ES-I3 (cell line): ENCODE measurements at regions not wholly inside any gene's neighbourhood (a gene's known extent, or its start where the extent isn't known, plus 50 kb on each side); places are given as distances from the start of the nearest gene placed in this dataset.

Experiments used
- H3K36me3 ChIP-seq: 2 replicates; pipeline ENCODE4 v1.6.1; 2013; ENCODE audit warnings: mild to moderate bottlenecking, low read length, control low read depth, moderate library complexity; ENCODE audit not compliant: insufficient read depth
- H3K4me1 ChIP-seq: 2 replicates; pipeline ENCODE4 v1.6.1; 2013; ENCODE audit warnings: mild to moderate bottlenecking, control low read depth, low read length; ENCODE audit not compliant: insufficient read depth
- H3K9ac ChIP-seq: 2 replicates; pipeline ENCODE4 v1.6.1; 2013; ENCODE audit warnings: low read depth, mild to moderate bottlenecking, low read length, moderate library complexity
- H3K9me3 ChIP-seq: 2 replicates; pipeline ENCODE4 v1.6.1; 2013; ENCODE audit warnings: mild to moderate bottlenecking, low read length, moderate library complexity; ENCODE audit not compliant: control insufficient read depth, insufficient read depth

DNA sequence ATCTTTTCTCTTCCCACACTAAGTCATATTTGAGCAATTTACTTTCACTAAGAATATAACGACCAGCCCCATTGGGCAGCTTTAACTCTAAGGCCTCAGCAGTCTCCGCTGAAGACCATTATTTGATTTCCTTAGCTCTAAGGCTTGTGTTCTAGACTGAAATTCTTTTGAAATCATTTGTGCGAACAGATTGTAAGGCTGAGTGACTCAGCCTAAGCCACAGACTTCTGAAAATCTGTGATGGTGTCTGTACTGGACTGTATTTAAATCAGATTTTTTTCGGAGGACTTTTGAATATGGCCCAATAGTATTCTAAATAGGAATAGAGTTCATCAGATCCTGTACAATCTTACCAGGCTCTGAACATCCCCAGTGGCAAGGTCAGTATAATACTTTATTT lies 150.3 kb upstream of the TECRL start:
- H3K9ac ChIP-seq, result no peak overlapping the region
- no peaks in the 10 kb centered on the region for H3K36me3 ChIP-seq
- peaks cover 3% of the 10 kb centered on the region; the same call in 1 of the 2 replicates for H3K9me3 ChIP-seq
- no peaks in the 10 kb centered on the region for H3K4me1 ChIP-seq

GRCh38 chr4:64551125-64551524 lies 141.9 kb upstream of the TECRL start:
- H3K9ac ChIP-seq, result no peak overlapping the region
- no peaks in the 10 kb centered on the region for H3K36me3 ChIP-seq
- no peaks in the 10 kb centered on the region for H3K9me3 ChIP-seq
- no peaks in the 10 kb centered on the region for H3K4me1 ChIP-seq

DNA sequence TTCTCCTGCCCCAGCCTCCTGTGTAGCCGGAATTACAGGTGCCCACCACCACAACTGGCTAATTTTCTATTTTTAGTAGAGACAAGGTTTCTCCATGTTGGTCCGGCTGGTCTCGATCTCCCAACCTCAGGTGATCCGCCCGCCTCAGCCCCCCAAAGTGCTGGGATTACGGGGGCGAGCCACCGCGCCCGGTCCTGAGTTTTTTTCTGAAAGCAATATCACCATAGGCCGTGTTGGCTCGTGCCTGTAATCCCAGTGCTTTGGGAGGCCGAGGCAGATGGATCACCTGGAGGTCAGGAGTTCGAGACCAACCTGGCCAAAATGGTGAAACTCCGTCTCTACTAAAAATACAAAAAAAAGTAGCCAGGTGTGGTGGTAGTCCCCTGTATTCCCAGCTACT lies 136.3 kb upstream of the TECRL start:
- H3K9me3 ChIP-seq, result no peaks in the 10 kb centered on the region

DNA sequence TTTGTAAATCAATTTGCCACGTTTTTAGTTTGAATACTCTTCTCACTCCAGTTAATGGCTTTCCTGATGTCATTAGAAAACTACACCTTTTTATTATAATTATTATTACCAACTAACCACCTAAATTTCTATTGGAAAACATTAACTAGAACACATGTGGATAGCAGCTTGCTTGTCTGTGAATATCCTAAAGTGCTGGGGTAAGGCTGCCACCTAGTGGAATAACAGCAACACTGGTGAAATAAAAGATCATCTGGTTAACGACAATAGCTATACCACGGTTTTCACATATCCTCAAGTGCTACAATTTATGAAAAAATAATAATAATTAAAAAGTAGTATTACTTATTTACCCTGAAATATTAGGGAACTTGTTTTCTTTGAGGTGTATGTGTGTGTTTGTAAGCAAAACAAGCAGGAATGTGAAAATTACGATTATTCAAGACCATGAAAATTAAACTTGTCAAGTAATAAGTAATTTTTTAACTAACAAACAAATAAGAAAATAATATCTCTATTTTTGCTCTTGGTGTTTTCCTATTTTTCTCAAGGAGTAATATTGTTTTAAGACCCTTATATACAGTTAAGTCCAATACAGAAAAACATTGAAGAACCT lies 130.1 kb upstream of the TECRL start:
- H3K4me1 ChIP-seq, result no peaks in the 10 kb centered on the region

More for the DNA sequence above, 136.3 kb upstream of the TECRL start:
- H3K4me1 ChIP-seq, result no peaks in the 10 kb centered on the region
- H3K9ac ChIP-seq, result no peak overlapping the region
- no peaks in the 10 kb centered on the region for H3K36me3 ChIP-seq

DNA sequence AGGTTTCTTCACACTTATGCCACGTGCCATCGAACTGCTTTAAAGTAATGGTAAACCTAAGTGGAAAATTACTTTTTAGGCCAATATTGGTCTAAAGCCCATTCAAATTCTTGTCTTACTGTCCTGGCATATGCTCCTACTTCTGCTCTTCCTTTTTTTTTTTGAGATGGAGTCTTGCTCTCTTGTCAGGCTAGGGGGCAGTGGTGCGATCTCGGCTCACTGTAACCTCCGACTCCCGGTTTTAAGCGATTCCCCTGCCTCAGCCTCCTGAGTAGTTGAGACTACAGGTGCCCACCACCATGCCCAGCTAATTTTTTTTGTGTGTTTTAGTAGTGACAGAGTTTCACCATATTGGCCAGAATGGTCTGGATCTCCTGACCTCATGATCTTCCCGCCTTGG lies 129.0 kb upstream of the TECRL start:
- no peaks in the 10 kb centered on the region for H3K9me3 ChIP-seq
- H3K36me3 ChIP-seq, result no peaks in the 10 kb centered on the region
- no peak overlapping the region for H3K9ac ChIP-seq
- no peaks in the 10 kb centered on the region for H3K4me1 ChIP-seq

More for the DNA sequence above, 130.1 kb upstream of the TECRL start:
- Histone ChIP-seq H3K9ac (no peak overlapping the region), H3K9me3 (no peaks in the 10 kb centered on the region), H3K36me3 (no peaks in the 10 kb centered on the region)

GRCh38 chr4:64533637-64534036 lies 124.4 kb upstream of the TECRL start:
- H3K9me3 ChIP-seq, result no peaks in the 10 kb centered on the region
- no peaks in the 10 kb centered on the region for H3K4me1 ChIP-seq
- H3K36me3 ChIP-seq, result no peaks in the 10 kb centered on the region
- no peak overlapping the region for H3K9ac ChIP-seq

DNA sequence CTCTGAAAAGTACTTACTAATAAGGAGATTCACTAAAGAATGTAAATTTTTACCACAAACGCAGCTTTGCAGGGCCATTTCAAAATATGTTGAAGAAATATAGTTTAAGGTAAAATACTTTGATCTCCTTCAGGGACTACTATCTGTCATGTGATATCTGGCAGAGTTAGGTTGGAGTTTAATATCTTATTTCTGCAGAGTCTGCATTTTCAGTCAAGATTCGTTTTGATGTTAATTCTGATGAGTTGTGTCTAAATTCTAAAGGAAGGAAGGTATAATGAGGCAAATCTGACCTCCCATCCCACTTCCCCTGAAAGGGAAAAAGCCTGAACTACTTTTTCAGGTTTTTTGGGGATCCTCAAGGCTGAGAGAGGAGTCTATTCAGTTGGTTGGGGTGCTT lies 123.9 kb upstream of the TECRL start:
- H3K9me3 ChIP-seq, result no peaks in the 10 kb centered on the region
- H3K4me1 ChIP-seq, result no peaks in the 10 kb centered on the region
- no peaks in the 10 kb centered on the region for H3K36me3 ChIP-seq
- no peak overlapping the region for H3K9ac ChIP-seq

- no peaks in the 10 kb centered on the region for H3K9me3 ChIP-seq
- no peak overlapping the region for H3K9ac ChIP-seq
- no peaks in the 10 kb centered on the region for H3K36me3 ChIP-seq
- H3K4me1 ChIP-seq, result peaks cover 10% of the 10 kb centered on the region; the same call in 1 of the 2 replicates
Measured at GRCh38 chr4:64520421-64520820, 111.2 kb upstream of the TECRL start.

DNA sequence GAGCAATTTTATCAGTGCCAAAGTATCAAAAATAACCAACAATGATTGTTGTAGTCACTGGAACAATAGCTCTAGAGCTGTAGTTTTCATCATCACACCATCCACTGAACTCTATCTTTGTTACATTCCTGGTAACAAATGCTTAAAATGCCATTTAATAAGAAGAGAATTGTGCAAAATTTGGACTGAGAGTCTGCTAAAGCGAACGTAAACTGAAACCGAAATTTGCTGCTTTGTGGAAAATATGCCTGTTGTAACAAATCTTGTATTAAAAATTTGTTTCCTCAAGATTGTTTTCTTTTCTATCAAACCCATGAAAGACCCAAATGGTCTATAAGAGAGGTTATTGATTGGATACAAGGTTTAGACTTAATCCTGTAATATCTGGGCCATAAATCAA lies 109.3 kb upstream of the TECRL start:
- no peak overlapping the region for H3K9ac ChIP-seq
- H3K9me3 ChIP-seq, result no peaks in the 10 kb centered on the region
- peaks cover 10% of the 10 kb centered on the region; the same call in 1 of the 2 replicates for H3K4me1 ChIP-seq

GRCh38 chr4:64516176-64516575 lies 106.9 kb upstream of the TECRL start:
- Histone ChIP-seq H3K9ac (no peak overlapping the region), H3K9me3 (no peaks in the 10 kb centered on the region), H3K36me3 (no peaks in the 10 kb centered on the region), H3K4me1 (peaks cover 10% of the 10 kb centered on the region; the same call in 1 of the 2 replicates)

More for the DNA sequence above, 109.3 kb upstream of the TECRL start:
- H3K36me3 ChIP-seq, result no peaks in the 10 kb centered on the region

- H3K9me3 ChIP-seq, result no peaks in the 10 kb centered on the region
- no peaks in the 10 kb centered on the region for H3K4me1 ChIP-seq
- no peak overlapping the region for H3K9ac ChIP-seq
- H3K36me3 ChIP-seq, result no peaks in the 10 kb centered on the region
Measured at GRCh38 chr4:64508089-64508488, 98.8 kb upstream of the TECRL start.

DNA sequence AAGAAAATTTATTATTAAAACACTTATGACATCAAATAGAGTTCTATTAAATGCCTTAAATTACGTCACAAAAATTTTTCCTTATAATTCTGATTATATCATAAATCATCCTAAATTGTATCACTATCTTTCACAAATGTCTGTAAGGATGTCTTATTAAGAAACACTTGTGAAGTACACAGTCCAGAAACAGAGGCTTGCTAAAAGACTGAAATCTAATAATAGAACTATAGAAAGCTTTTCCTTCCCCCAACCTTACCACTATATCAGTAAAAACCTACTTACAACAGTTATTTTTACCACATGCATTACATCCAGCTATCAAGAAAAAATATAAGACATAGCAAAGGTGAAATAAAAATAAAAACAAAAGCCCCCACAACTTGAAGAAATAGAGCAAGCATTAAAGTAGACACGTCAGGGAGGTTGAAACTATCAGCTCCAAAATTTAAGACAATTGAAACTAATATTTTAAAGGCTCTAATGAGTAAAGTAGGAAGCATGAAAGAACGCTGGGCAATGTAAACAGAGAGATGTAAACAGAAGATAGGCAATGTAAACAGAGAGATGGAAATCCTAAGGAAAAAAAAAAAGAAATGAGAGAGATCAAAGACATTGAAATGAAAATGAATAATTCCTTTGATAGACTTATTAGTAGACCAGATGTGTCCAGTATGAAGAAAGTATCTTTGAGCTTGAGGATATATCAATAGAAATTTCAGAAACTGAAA lies 94.9 kb upstream of the TECRL start:
- H3K9me3 ChIP-seq, result no peaks in the 10 kb centered on the region
- no peaks in the 10 kb centered on the region for H3K36me3 ChIP-seq
- H3K9ac ChIP-seq, result no peak overlapping the region
- no peaks in the 10 kb centered on the region for H3K4me1 ChIP-seq

DNA sequence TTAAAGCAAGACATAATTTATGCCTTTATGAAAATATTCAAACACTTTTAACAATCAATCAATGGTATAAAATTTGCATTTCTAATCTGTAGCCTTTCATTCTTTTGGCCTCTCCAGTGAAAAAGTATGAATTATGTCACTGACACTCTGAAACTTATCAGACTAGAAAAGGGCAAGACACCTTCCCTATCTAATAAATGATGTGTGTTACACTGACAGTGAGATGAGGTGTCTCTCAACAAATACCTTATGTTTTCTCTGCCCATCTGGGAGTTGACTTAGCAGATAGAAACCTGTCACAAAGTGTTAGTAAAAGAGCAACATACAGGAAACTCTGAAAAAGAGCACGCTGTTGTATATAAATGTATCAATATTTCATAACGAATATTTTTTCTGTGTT lies 94.2 kb upstream of the TECRL start:
- Histone ChIP-seq H3K36me3 (no peaks in the 10 kb centered on the region), H3K9me3 (no peaks in the 10 kb centered on the region), H3K4me1 (no peaks in the 10 kb centered on the region), H3K9ac (no peak overlapping the region)

DNA sequence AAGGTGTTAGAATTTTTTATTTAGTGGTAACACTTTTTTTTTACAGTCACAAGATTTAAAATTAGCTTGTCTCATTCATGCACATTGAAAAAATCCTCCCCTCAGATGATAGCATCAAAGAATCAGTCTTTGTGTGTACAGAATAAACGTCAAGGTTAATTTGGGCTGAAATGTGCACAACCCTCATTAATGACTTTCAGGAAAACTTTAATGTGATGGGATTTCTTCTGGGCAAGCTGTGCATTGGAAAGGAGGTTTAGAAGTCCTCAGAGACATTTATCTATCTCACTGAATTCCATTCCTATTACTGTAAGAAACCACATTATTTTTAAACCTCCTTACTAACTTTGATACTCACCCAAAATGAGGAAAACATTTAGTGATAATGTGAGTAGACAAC lies 88.2 kb upstream of the TECRL start:
- Histone ChIP-seq H3K9ac (no peak overlapping the region), H3K9me3 (no peaks in the 10 kb centered on the region), H3K4me1 (no peaks in the 10 kb centered on the region), H3K36me3 (no peaks in the 10 kb centered on the region)

DNA sequence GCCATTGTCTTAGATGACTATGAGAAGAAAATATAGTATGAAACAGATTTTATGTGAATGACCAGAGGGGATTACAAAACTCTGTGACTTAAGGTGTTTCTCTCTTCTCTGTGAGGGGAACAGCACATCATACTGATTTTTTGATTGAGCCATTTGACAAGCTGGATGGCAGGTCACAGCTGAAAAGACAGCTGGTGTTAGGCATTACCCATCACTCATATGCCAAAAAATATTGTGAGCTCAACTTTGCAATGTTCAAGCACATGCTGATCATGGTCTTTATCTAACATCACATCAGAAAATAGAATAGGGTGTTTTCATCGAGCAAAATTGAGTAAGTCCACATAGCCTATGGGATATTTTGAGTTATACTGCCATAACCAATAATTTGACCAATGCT lies 86.7 kb upstream of the TECRL start:
- H3K4me1 ChIP-seq, result no peaks in the 10 kb centered on the region
- no peak overlapping the region for H3K9ac ChIP-seq
- no peaks in the 10 kb centered on the region for H3K9me3 ChIP-seq
- H3K36me3 ChIP-seq, result no peaks in the 10 kb centered on the region
